ENCODE measurements at regions not wholly inside any gene's neighbourhood (a gene's known extent, or its start where the extent isn't known, plus 50 kb on each side); places are given as distances from the start of the nearest gene placed in this dataset.

DNA sequence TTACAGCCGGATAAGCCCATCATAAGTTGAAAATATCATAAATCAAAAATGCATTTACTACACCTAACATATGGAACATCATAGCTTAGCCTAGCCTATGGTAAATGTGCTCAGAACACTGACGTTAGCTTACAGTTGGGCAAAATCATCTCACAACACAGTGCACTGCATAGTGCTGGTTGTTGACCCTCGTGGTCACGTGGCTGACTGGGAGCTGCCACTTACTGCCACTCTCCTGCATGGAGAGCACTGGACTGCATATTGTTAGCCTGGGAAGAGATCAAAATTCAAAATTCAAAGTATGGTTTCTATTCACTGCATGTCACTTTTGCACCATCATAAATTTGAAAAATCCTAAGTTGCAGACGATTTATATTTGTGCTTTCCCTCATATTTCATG, 94.0 kb upstream of the CACNA2D3 start:
- no peak overlapping the region for H3K4me3 ChIP-seq (ENCODE audit: low read length)
- DNase-seq (ENCODE audit: low read depth), result no peak
- no peak for TF ChIP-seq CTCF (conservative IDR thresholded peaks at IDR 0.05; ENCODE audit: low read length)

GRCh38 chr3:54026543-54026942, 95.8 kb upstream of the CACNA2D3 start:
- H3K4me3 ChIP-seq (ENCODE audit: low read length), result no peak overlapping the region
- DNase-seq (ENCODE audit: low read depth), result no peak
- TF ChIP-seq CTCF (conservative IDR thresholded peaks at IDR 0.05; ENCODE audit: low read length), result no peak

DNA sequence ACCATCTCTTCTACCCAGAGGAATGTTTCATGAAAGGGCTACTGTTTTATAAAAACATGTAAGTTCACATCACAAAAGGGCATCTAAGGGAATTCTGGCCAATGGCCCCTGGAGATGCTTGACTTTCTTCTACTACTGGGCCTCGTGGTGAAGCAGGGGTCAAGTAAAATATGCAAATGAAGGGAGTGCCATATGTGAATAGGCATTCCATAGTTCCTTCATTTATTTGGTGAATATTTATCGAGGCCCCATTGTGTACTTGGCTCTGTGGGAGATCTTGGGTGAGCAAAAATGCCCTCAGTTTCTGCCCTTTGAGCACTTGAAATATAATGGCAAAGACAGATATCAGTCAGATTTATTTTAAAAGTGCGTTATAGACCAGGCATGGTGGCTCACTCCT, 101.3 kb upstream of the CACNA2D3 start:
- TF ChIP-seq CTCF (conservative IDR thresholded peaks at IDR 0.05; ENCODE audit: low read length), result no peak
- DNase-seq (ENCODE audit: low read depth), result no peak
- H3K4me3 ChIP-seq (ENCODE audit: low read length), result no peak overlapping the region

- no peak for TF ChIP-seq CTCF (conservative IDR thresholded peaks at IDR 0.05; ENCODE audit: low read length)
- DNase-seq (ENCODE audit: low read depth), result no peak
- no peak overlapping the region for H3K4me3 ChIP-seq (ENCODE audit: low read length)
Measured at GRCh38 chr3:54020436-54020835, 101.9 kb upstream of the CACNA2D3 start.

DNA sequence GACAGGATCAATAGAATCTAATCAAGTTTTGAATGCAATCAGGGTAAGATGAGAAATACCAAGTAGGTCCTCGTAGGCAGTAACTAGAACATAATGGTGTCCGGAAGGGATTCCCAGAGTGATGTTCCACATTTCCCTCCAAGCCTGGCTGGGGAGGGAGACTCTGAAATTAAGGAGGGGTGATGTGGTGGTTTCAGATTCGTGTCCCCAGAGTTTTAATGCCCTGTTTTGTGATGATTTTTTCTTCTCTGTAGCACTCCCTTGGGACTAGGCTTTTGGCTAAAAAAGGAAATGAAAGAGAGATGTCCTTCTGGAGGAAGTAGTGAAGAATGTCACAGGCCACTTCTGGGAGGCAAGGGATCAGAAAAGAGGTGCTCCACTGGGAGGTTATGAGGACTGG, 108.3 kb upstream of the CACNA2D3 start:
- DNase-seq (ENCODE audit: low read depth), result no peak
- no peak for TF ChIP-seq CTCF (conservative IDR thresholded peaks at IDR 0.05; ENCODE audit: low read length)

GRCh38 chr3:54008744-54009143, 113.6 kb upstream of the CACNA2D3 start:
- no peak overlapping the region for H3K4me3 ChIP-seq (ENCODE audit: low read length)
- DNase-seq (ENCODE audit: low read depth), result no peak
- no peak for TF ChIP-seq CTCF (conservative IDR thresholded peaks at IDR 0.05; ENCODE audit: low read length)

More for the DNA sequence above, 108.3 kb upstream of the CACNA2D3 start:
- no peak overlapping the region for H3K4me3 ChIP-seq (ENCODE audit: low read length)

GRCh38 chr3:54008099-54008498, 114.3 kb upstream of the CACNA2D3 start:
- H3K4me3 ChIP-seq (ENCODE audit: low read length), result no peak overlapping the region
- no peak for DNase-seq (ENCODE audit: low read depth)
- no peak for TF ChIP-seq CTCF (conservative IDR thresholded peaks at IDR 0.05; ENCODE audit: low read length)
